Lung (tissue), 11 donors: ENCODE measurements at regions not wholly inside any gene's neighbourhood (a gene's known extent, or its start where the extent isn't known, plus 50 kb on each side); places are given as distances from the start of the nearest gene placed in this dataset.

Source experiments
- ATAC-seq: fragments of 200-7000 bp; cut with Tn5 transposase; one replicate; pipeline ENCODE4 v1.9.1; 2020; ENCODE audit warnings: moderate number of reproducible peaks; ENCODE audit not compliant: insufficient read depth, low FRiP score
- DNase-seq, 3 donors: peaks; one replicate each; pipeline ENCODE4 v3.0.0-alpha.2; 2013 to 2017
- H3K27ac ChIP-seq, 2 donors: one replicate each; pipeline ENCODE4 v1.5.1; 2013; ENCODE audit warnings: mild to moderate bottlenecking in 2 of 2, moderate library complexity in 2 of 2, control low read depth in 1 of 2, inconsistent platforms in 1 of 2, low read depth in 1 of 2, low read length in 1 of 2
- H3K27me3 ChIP-seq, 3 donors: one replicate each; pipeline ENCODE4 v1.5.1; 2013; ENCODE audit warnings: low read length in 2 of 3; ENCODE audit not compliant: control insufficient read depth in 3 of 3, insufficient read depth in 3 of 3
- H3K36me3 ChIP-seq, 4 donors: one replicate each; pipeline ENCODE4 v1.5.1; 2013; ENCODE audit warnings: low read length in 4 of 4, mild to moderate bottlenecking in 1 of 4, moderate library complexity in 1 of 4; ENCODE audit not compliant: control insufficient read depth in 4 of 4, insufficient read depth in 4 of 4
- H3K4me1 ChIP-seq, 5 donors: one replicate each; pipeline ENCODE4 v1.5.1; 2013; ENCODE audit warnings: low read length in 5 of 5, mild to moderate bottlenecking in 2 of 5, moderate library complexity in 1 of 5; ENCODE audit not compliant: control insufficient read depth in 5 of 5, insufficient read depth in 5 of 5
- H3K4me3 ChIP-seq: one replicate; pipeline ENCODE4 v1.5.1; 2013; ENCODE audit warnings: mild to moderate bottlenecking, control low read depth, moderate library complexity
- H3K9ac ChIP-seq, 2 donors: one replicate each; pipeline ENCODE4 v1.5.1; 2013; ENCODE audit warnings: low read length in 2 of 2, control low read depth in 1 of 2; ENCODE audit not compliant: insufficient read depth in 1 of 2
- H3K9me3 ChIP-seq, 4 donors: one replicate each; pipeline ENCODE4 v1.5.1; 2013; ENCODE audit warnings: low read length in 3 of 4, mild to moderate bottlenecking in 1 of 4, moderate library complexity in 1 of 4; ENCODE audit not compliant: control insufficient read depth in 4 of 4, insufficient read depth in 3 of 4
- CTCF ChIP-seq: IDR thresholded peaks from 2 replicates; pipeline ENCODE4 v1.5.1; 2012; ENCODE audit warnings: mild to moderate bottlenecking; ENCODE audit errors: control extremely low read depth, extremely low read depth
- WGBS, 2 donors: extraction: QIAGEN DNeasy Blood & Tissue Kit; methylation state at CpG; one replicate each; pipeline ENCODE4 v1.1.7; 2013; 5-methylcytosine and 5-hydroxymethylcytosine counted together
- donor health status: control.
- donor health status: control.
- donor health status: Bipolar disorder and iron deficiency.
- donor health status: healthy.
- donor health status: DM: yes; HTN: yes; CAD: no.

- no peak overlapping the region for H3K9ac ChIP-seq
- H3K27ac ChIP-seq = no peak overlapping the region
- H3K27me3 ChIP-seq = no peaks in the 10 kb centered on the region
- H3K4me3 ChIP-seq = no peak overlapping the region
- no peaks in the 10 kb centered on the region for H3K4me1 ChIP-seq
- H3K9me3 ChIP-seq = no peaks in the 10 kb centered on the region
- no peaks in the 10 kb centered on the region for H3K36me3 ChIP-seq
- DNase-seq (no peak), ATAC-seq (no peak)
- TF ChIP-seq CTCF = no peak
- WGBS, 2 donors = 75 to 84% methylated on average over 1 of the region's 1 CpG
Measured at GRCh38 chr2:195308163-195308562, 348.9 kb upstream of the SLC39A10 start.

GRCh38 chr2:195307751-195308150 lies 349.3 kb upstream of the SLC39A10 start:
- H3K27me3 ChIP-seq = no peaks in the 10 kb centered on the region
- no peaks in the 10 kb centered on the region for H3K36me3 ChIP-seq
- 61 to 88% methylated on average over 7 of the region's 7 CpGs for WGBS, 2 donors
- H3K9me3 ChIP-seq = no peaks in the 10 kb centered on the region
- H3K4me1 ChIP-seq = no peaks in the 10 kb centered on the region
- no peak overlapping the region for H3K4me3 ChIP-seq
- TF ChIP-seq CTCF = no peak
- no peak overlapping the region for H3K27ac ChIP-seq
- ATAC-seq = no peak
- H3K9ac ChIP-seq = no peak overlapping the region
- no peak for DNase-seq

- DNase-seq (no peak), ATAC-seq (no peak)
- H3K9ac ChIP-seq = no peak overlapping the region
- no peaks in the 10 kb centered on the region for H3K27me3 ChIP-seq
- 83 to 90% methylated on average over 5 of the region's 5 CpGs for WGBS, 2 donors
- no peak for TF ChIP-seq CTCF
- H3K9me3 ChIP-seq = no peaks in the 10 kb centered on the region
- H3K4me3 ChIP-seq = no peak overlapping the region
- no peaks in the 10 kb centered on the region for H3K36me3 ChIP-seq
- no peak overlapping the region for H3K27ac ChIP-seq
- H3K4me1 ChIP-seq = no peaks in the 10 kb centered on the region
Measured at GRCh38 chr2:195304310-195304709, 352.7 kb upstream of the SLC39A10 start.

GRCh38 chr2:195300631-195301030 lies 356.4 kb upstream of the SLC39A10 start:
- H3K9ac ChIP-seq = no peak overlapping the region
- no peak for TF ChIP-seq CTCF
- H3K9me3 ChIP-seq = no peaks in the 10 kb centered on the region
- no peaks in the 10 kb centered on the region for H3K27me3 ChIP-seq
- no peaks in the 10 kb centered on the region for H3K36me3 ChIP-seq
- H3K4me3 ChIP-seq = no peak overlapping the region
- DNase-seq = no peak
- no peak overlapping the region for H3K27ac ChIP-seq
- H3K4me1 ChIP-seq = no peaks in the 10 kb centered on the region
- no peak for ATAC-seq
- WGBS, 2 donors = 92 to 94% methylated on average over 2 of the region's 2 CpGs
